HG03060 (cell line): ENCODE measurements at regions not wholly inside any gene's neighbourhood (a gene's known extent, or its start where the extent isn't known, plus 50 kb on each side); places are given as distances from the start of the nearest gene placed in this dataset.

ENCODE experiments used
- ATAC-seq: cut with Tn5 transposase; IDR thresholded peaks from one replicate; pipeline ENCODE4 v1.9.1; 2021; ENCODE audit warnings: low read depth, moderate number of reproducible peaks; ENCODE audit not compliant: unreplicated experiment

- no peak for ATAC-seq
Observed at GRCh38 chr2:155141418-155141817, 442.9 kb downstream of the KCNJ3 start.

GRCh38 chr2:155125585-155126230, 427.2 kb downstream of the KCNJ3 start:
- no peak for ATAC-seq

GRCh38 chr2:155115846-155116245, 417.4 kb downstream of the KCNJ3 start:
- ATAC-seq, result no peak

- ATAC-seq, result no peak
Observed at GRCh38 chr2:155111070-155111469, 412.6 kb downstream of the KCNJ3 start.

- no peak for ATAC-seq
Observed at GRCh38 chr2:155109527-155109926, 411.0 kb downstream of the KCNJ3 start.

GRCh38 chr2:155100261-155100660, 401.8 kb downstream of the KCNJ3 start:
- no peak for ATAC-seq

GRCh38 chr2:155099784-155100183, 401.3 kb downstream of the KCNJ3 start:
- ATAC-seq, result no peak

- ATAC-seq, result no peak
Observed at GRCh38 chr2:155095613-155096012, 397.1 kb downstream of the KCNJ3 start.

- no peak for ATAC-seq
Observed at GRCh38 chr2:155080373-155080772, 381.9 kb downstream of the KCNJ3 start.

GRCh38 chr2:155070489-155070888, 372.0 kb downstream of the KCNJ3 start:
- no peak for ATAC-seq

GRCh38 chr2:155062922-155063258, 364.4 kb downstream of the KCNJ3 start:
- ATAC-seq, result no peak

- no peak for ATAC-seq
Observed at GRCh38 chr2:155062250-155062921, 363.9 kb downstream of the KCNJ3 start.

GRCh38 chr2:155060896-155061295, 362.4 kb downstream of the KCNJ3 start:
- no peak for ATAC-seq

GRCh38 chr2:155054712-155055111, 356.2 kb downstream of the KCNJ3 start:
- ATAC-seq, result no peak

GRCh38 chr2:155043097-155043496, 344.6 kb downstream of the KCNJ3 start:
- no peak for ATAC-seq

GRCh38 chr2:155035308-155035707, 336.8 kb downstream of the KCNJ3 start:
- ATAC-seq, result no peak

- ATAC-seq, result peak; percentile 61
Observed at GRCh38 chr2:155033652-155034051, 335.2 kb downstream of the KCNJ3 start.

- no peak for ATAC-seq
Observed at GRCh38 chr2:155030296-155030695, 331.8 kb downstream of the KCNJ3 start.

GRCh38 chr2:155026651-155027174, 328.2 kb downstream of the KCNJ3 start:
- no peak for ATAC-seq

- ATAC-seq, result no peak
Observed at GRCh38 chr2:155023674-155024073, 325.2 kb downstream of the KCNJ3 start.

GRCh38 chr2:155022531-155022930, 324.0 kb downstream of the KCNJ3 start:
- no peak for ATAC-seq

- no peak for ATAC-seq
Observed at GRCh38 chr2:155021618-155022017, 323.1 kb downstream of the KCNJ3 start.
